GM23248 (cell line): ENCODE measurements at regions not wholly inside any gene's neighbourhood (a gene's known extent, or its start where the extent isn't known, plus 50 kb on each side); places are given as distances from the start of the nearest gene placed in this dataset.

Experiments used
- EZH2 ChIP-seq: fragments of 200-600 bp; sonication (generic); IDR thresholded peaks from 2 replicates; pipeline ENCODE4 v1.6.1; 2018; ENCODE audit warnings: antibody characterized with exemption, mild to moderate bottlenecking; ENCODE audit not compliant: insufficient read depth, poor library complexity, severe bottlenecking
- EZH2phosphoT487 ChIP-seq: fragments of 200-600 bp; sonication (generic); IDR thresholded peaks from 2 replicates; pipeline ENCODE4 v1.6.1; 2018; ENCODE audit warnings: antibody characterized with exemption, moderate library complexity, mild to moderate bottlenecking, low read depth; ENCODE audit not compliant: insufficient read depth

DNA sequence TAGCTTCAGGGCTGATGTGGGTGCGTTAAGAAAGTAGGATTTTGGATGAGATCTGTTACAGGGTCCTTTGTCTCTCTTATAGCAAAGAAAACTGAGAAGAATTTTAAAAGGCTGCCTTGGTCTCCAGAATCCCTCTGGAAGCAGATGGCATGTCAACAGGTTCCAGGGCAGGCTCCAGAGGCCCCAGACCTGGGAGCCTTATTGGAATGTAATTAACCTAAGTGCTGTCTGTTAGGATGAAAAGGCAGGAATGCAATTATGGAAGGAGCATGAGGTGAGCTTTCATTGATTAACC lies 97.2 kb upstream of the PKDCC start:
- TF ChIP-seq EZH2phosphoT487 (no peak), EZH2 (no peak)
